Right kidney (tissue), 1 donor: ENCODE measurements at regions not wholly inside any gene's neighbourhood (a gene's known extent, or its start where the extent isn't known, plus 50 kb on each side); places are given as distances from the start of the nearest gene placed in this dataset.

Source experiments
- DNase-seq: peaks from one replicate; pipeline ENCODE4 v3.0.0-alpha.2; 2016

DNA sequence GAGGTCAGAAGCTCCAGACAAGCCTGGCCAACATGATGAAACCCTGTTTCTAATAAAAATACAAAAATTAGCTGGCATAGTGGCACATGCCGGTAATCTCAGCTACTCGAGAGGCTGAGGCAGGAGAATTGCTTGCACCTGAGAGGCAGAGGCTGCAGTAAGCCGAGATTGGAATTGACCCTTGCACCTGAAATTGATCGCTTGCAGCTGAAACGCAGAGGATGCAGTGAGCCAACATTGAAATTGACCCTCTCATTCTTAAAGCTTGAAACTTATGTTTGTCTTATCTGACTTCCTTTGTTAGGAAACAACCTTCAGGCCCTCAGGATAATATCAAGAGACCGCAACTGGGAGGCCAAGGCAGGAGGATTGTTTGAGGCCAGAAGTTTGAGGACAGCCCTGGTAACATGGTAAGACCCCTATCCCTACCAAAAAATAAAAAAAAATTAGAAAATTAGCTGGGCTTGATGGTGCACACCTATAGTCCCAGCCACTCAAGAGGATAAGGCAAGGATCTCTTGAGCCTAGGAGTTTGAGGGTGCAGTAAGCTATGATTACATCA is 376.6 kb upstream of the XYLT1 start:
- DNase-seq = no peak

- no peak for DNase-seq
Observed at GRCh38 chr16:17846030-17846429, 375.3 kb upstream of the XYLT1 start.

- DNase-seq = no peak
Observed at GRCh38 chr16:17845031-17845430, 374.3 kb upstream of the XYLT1 start.

DNA sequence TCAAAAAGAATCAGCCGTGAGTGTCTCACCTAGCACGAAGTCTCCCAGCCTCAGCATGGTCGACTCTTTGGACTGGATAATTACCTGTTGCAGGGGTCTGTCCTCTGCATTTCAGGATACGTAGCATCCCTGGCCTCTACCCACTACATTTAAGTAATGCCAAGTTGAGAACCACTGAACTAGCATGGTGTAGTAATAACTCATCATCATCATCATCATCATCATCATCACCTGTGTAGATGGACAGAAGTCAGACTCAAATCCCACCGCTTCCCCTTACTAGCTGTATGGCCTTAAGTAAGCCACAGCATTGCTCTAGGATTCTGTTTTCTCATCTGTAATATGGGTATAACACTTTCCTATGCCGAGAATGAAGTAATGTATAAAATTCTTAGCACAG is 373.1 kb upstream of the XYLT1 start:
- no peak for DNase-seq

- no peak for DNase-seq
Observed at GRCh38 chr16:17839907-17840306, 369.1 kb upstream of the XYLT1 start.

DNA sequence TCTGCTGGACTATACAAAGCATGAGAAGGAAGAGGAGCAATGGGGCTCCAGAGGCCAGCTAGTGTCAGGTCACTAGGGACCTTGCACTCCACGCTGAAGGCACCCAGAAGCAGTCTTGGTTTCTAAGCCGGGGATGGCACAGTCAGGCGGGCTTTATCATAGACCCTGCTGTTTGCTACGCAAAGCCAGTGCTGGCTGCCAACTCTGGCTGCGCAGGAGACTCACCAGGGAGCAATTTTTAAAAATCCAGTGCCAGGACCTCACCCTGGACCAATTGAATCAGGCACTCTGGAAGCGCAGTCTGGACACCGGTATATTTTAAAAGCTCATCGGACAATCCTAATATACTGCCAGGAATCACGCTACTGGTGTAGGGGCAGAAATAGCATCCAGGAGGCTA is 368.5 kb upstream of the XYLT1 start:
- DNase-seq = no peak

- no peak for DNase-seq
Observed at GRCh38 chr16:17836868-17837602, 366.3 kb upstream of the XYLT1 start.

DNA sequence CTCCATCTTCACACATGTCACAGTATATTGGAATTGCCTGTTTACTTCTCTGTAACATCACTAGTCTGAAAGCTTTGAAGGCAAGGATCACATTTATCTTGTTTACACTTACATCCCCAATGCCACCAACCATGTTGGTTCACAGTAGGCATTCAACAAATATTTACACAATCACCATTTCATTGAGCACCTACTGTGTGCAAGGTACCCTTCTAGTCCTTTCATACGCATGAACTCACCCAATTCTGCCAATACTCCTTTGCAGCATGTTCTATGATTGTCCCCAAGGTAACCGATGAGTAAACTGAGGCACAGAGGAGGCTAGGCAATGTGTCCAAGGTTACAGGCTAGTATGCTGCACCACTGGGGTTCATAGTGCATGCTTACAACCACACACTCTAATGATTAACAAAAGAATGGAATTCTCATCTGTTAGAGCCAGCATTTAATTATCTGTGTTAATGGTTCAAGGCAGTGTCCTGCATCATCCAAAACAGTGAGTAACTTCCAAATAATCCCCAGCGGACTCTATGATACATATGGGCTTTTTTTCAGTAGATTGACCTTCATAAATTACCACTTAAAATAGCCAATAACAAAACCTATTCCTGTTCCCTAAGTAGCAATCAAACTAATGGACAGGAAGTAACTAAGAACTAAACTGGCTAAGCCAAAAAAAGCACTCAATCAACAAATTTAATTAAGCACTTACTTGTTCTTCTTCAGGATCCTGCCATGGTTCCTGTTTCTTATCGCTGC is 364.5 kb upstream of the XYLT1 start:
- DNase-seq = no peak

DNA sequence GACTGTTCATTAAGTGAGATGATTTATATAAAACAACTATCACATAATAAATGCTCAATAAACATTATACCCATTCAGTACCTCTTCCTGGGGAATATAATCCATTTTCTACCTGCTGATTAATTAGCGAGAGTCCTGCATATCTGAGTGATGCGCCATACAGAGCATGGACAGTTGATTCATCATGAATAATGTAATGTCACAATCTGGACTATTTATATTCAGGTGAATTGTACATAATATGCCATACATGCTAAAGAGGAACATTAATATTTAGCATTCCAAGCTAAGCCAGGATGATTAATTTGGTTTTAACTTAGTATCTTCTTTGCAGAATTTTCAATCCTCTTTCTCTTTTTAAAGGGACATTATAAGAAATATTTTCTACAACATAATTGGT is 362.0 kb upstream of the XYLT1 start:
- DNase-seq = no peak

DNA sequence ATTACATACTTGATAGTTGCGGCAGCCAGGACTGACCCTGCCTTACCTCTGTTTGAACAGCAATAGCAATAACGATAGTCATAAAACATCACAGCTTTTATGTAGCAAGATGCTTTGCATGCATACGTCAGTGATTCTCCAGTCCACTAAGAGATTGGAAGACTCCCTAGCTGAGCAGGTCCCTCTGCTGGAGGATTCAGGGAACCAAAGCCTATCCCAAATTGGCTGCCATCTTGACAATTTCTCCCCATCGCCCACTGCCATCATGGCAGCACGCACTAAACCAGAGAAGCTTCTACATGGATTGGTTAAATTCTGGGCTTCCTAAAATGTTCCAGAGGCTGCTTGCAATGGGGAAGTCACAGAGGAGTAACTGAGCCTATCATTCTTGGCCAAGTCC is 360.6 kb upstream of the XYLT1 start:
- no peak for DNase-seq

GRCh38 chr16:17830651-17831050 is 359.9 kb upstream of the XYLT1 start:
- DNase-seq = no peak

GRCh38 chr16:17829811-17830210 is 359.1 kb upstream of the XYLT1 start:
- no peak for DNase-seq

GRCh38 chr16:17828012-17828411 is 357.3 kb upstream of the XYLT1 start:
- no peak for DNase-seq

DNA sequence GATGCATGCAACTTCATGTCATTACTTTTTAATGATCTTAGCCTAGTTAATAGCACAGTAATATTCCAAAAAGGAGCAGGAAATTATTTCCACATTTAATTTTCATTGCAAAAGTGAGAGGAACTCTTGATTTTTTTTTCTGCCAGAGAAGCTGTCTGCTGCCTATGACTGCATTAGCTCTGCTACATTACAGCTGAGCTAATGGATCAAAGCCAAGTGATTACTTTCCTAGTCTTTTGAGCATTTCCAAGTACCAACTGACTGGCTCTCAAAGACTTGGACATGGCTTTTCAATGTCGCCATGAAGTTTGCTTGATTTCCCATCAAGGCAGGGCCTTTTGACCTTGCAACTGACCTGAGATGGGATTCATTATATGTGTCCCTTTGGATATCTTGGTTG is 356.6 kb upstream of the XYLT1 start:
- no peak for DNase-seq

DNA sequence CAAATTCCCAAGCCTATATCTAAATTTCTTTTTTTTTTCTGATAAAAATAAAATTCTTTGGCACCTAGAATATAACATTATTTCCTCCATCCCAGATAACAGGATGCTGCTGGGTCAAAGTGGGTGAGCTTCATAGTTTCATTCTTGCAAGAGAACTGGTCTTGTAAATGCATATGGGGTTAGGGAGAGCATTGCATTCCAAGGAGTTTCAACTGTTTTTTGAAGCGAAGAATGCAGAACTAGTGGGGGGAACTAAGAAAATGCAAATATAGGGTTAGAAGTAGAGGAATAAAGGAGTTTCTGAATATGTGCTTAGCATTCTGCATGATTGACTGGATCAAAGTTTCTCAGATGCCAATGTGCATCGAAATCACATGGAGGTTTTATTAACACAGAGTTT is 347.2 kb upstream of the XYLT1 start:
- no peak for DNase-seq

DNA sequence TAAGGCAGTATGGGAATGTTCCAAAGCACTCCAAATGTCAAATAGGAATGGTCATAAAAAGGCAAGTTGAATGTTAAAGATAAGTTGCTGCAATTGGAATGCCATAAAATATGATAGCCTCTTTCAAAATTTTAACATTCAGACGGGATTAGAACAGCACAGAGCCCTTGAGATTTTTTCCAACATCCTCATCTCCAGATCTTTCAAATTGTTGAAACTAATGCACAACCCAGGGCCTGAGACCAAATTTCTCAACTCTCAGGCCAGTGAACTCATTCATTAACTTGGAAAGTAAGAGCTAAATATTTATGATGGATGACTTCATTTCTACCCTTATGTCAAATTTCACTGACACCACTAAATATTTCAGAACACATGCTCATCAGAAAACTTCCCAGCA is 346.5 kb upstream of the XYLT1 start:
- no peak for DNase-seq

DNA sequence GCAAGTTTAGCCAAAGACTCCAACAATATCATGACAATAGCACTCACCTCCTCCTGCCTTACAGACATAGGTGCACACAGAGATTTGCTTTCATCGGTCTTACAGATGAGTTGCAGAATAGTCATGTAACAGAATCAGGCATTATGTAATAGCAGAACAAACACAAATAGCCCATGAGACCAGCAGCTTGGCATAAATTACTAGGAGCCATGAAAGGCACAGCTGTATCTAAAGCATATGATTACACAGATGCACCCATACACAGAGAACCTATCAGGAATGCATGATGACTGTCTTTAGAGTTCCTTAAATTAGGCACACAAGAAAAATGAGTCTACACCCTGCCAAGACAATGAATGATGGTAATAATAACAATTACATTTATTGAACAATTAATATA is 342.0 kb upstream of the XYLT1 start:
- DNase-seq = no peak

DNA sequence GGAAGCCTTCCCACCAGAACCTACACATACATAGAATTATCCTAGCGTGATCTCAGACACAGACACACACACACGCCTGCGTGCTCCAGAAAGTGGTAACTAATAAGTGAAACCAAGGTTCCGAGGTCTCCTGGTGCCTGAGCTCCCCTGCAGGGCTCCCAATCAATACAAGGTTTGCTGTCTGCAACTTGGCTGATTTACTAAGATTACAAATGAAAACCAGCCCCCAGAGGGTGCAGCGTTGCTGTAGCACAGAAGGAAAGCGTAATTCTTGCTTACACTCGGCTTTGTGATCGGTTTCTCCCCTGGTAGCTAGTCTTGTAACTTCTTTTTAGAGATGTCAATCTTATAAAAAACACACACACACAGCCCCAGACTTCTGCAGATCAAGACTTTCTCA is 334.1 kb upstream of the XYLT1 start:
- no peak for DNase-seq

- DNase-seq = no peak
Observed at GRCh38 chr16:17803625-17804410, 333.1 kb upstream of the XYLT1 start.

GRCh38 chr16:17802571-17802970 is 331.8 kb upstream of the XYLT1 start:
- DNase-seq = no peak

GRCh38 chr16:17801068-17801467 is 330.3 kb upstream of the XYLT1 start:
- DNase-seq = no peak

DNA sequence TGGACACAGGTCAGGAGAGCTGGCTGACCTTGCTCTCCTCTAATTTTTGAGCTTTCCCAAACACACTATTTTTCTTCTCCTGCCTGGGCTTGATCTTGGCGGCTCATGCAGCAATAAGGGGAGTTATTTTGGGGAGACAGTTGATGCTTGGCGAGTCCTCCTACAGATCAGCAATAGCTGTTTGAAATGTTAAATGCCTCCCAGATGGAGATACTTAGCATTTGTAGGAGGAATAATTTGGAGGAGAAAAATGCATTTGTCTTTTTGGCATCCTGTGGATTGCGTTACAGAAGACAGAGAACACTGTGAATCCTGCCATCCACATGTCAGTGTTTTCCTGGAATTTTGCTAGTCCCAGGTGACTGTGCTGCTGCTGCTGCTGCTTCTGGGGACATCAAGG is 328.0 kb upstream of the XYLT1 start:
- no peak for DNase-seq

DNA sequence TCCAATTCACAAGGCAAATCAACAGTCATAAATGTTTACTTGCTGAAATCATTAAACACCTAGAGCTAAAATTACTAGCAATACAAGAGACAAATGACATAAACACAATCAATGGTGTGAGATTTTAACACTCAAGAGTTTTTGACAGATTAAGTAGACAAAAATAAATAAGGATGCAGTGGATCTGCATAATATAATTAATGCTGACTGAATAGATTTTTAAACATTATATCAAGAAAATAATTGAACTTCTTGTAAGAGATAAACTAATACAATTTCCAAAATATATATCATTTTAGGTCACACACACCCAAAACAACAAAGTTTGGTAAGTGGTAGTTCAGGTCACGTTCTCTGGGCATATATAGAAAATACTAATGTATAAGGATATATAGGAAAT is 322.6 kb upstream of the XYLT1 start:
- no peak for DNase-seq
